ENCODE measurements at regions not wholly inside any gene's neighbourhood (a gene's known extent, or its start where the extent isn't known, plus 50 kb on each side); places are given as distances from the start of the nearest gene placed in this dataset.

DNA sequence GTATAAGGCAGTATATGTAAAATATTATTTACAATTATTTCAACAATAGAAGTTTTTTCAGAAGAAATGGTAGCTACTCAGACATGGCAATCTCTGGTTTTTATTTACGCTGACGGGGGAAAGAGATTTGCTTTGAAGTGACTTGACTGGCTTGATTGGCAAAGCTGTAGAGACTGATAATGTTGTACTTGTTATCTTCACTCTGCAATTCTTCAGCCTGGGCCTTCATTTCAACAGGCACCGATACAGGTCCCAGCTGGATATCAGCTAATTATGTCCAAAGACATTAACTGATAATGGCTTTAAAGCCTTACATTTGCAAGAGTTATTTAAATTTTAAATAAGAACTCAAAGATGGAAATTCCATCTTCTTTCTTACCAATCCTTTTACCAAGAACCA lies 151.4 kb upstream of the HS3ST3A1 start:
- H3K27ac ChIP-seq (ENCODE audit: low read depth, low read length) = no peak overlapping the region

GRCh38 chr17:13753771-13754170 lies 152.0 kb upstream of the HS3ST3A1 start:
- Histone ChIP-seq H3K9ac (ENCODE audit: low read length in 5 of 5) (no peak overlapping the region), H3K4me1 (ENCODE audit: control insufficient read depth in 5 of 5, insufficient read depth in 5 of 5, low read length in 5 of 5) (no peaks in the 10 kb centered on the region), H3K9me3 (ENCODE audit: control insufficient read depth in 5 of 5, low read length in 5 of 5) (no peaks in the 10 kb centered on the region)

More for the DNA sequence above, 151.4 kb upstream of the HS3ST3A1 start:
- Histone ChIP-seq H3K4me1 (ENCODE audit: control insufficient read depth in 5 of 5, insufficient read depth in 5 of 5, low read length in 5 of 5) (no peaks in the 10 kb centered on the region), H3K9me3 (ENCODE audit: control insufficient read depth in 5 of 5, low read length in 5 of 5) (peaks cover 0 to 4% (median 3%) of the 10 kb centered on the region in 5 donors), H3K36me3 (ENCODE audit: control insufficient read depth in 5 of 5, insufficient read depth in 5 of 5, low read length in 5 of 5) (no peaks in the 10 kb centered on the region), H3K27me3 (ENCODE audit: control insufficient read depth in 5 of 5, insufficient read depth in 4 of 5, low read length in 5 of 5) (no peaks in the 10 kb centered on the region), H3K4me3 (ENCODE audit: low read depth in 1 of 5, low read length in 5 of 5) (no peak overlapping the region), H3K9ac (ENCODE audit: low read length in 5 of 5) (no peak overlapping the region)

DNA sequence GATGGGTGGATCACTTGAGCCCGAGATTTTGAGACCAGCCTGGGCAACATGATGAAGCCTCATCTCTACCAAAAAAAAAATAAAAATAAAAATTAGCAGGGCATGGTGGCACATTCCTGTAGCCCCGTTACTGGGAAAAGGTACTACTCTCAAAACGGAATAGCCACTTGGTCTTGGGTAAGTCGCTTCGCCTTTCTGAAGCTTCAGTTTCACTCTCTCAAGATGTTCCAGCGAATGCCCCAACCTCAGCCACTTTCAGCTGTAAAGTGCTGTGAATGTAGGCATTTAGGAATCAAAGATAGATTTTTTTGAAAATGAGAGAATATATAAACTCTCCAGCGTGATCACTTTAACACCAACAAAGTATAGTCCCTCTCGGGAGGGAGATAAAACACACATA lies 154.1 kb upstream of the HS3ST3A1 start:
- H3K27me3 ChIP-seq (ENCODE audit: control insufficient read depth in 5 of 5, insufficient read depth in 4 of 5, low read length in 5 of 5) = no peaks in the 10 kb centered on the region
- H3K4me1 ChIP-seq (ENCODE audit: control insufficient read depth in 5 of 5, insufficient read depth in 5 of 5, low read length in 5 of 5) = no peaks in the 10 kb centered on the region
- no peaks in the 10 kb centered on the region for H3K36me3 ChIP-seq (ENCODE audit: control insufficient read depth in 5 of 5, insufficient read depth in 5 of 5, low read length in 5 of 5)
- H3K9me3 ChIP-seq (ENCODE audit: control insufficient read depth in 5 of 5, low read length in 5 of 5) = no peaks in the 10 kb centered on the region
- H3K9ac ChIP-seq (ENCODE audit: low read length in 5 of 5) = no peak overlapping the region
- H3K4me3 ChIP-seq (ENCODE audit: low read depth in 1 of 5, low read length in 5 of 5) = no peak overlapping the region
- no peak overlapping the region for H3K27ac ChIP-seq (ENCODE audit: low read depth, low read length)

More at GRCh38 chr17:13753771-13754170, 152.0 kb upstream of the HS3ST3A1 start:
- Histone ChIP-seq H3K27me3 (ENCODE audit: control insufficient read depth in 5 of 5, insufficient read depth in 4 of 5, low read length in 5 of 5) (no peaks in the 10 kb centered on the region), H3K27ac (ENCODE audit: low read depth, low read length) (no peak overlapping the region), H3K36me3 (ENCODE audit: control insufficient read depth in 5 of 5, insufficient read depth in 5 of 5, low read length in 5 of 5) (no peaks in the 10 kb centered on the region), H3K4me3 (ENCODE audit: low read depth in 1 of 5, low read length in 5 of 5) (no peak overlapping the region)

DNA sequence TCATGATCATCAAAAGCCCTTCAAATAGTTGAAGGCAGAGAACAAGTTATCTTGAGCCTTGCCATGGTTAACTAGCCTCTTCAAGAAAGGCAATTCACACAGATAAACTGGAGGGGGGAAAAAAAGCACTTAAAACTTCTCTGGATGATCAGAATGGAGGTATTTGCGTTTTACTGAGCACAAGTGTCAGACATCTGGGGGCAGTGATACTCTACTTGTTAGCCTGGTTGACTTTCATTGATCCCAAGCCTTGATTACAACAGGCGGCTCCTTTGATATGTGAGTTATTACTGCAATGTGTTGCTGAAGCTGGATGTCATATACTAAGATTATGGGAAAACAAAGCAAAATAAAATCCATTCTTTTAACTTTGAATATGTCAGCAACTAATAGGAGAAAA lies 155.0 kb upstream of the HS3ST3A1 start:
- Histone ChIP-seq H3K9ac (ENCODE audit: low read length in 5 of 5) (no peak overlapping the region), H3K4me1 (ENCODE audit: control insufficient read depth in 5 of 5, insufficient read depth in 5 of 5, low read length in 5 of 5) (no peaks in the 10 kb centered on the region), H3K4me3 (ENCODE audit: low read depth in 1 of 5, low read length in 5 of 5) (no peak overlapping the region), H3K36me3 (ENCODE audit: control insufficient read depth in 5 of 5, insufficient read depth in 5 of 5, low read length in 5 of 5) (no peaks in the 10 kb centered on the region), H3K9me3 (ENCODE audit: control insufficient read depth in 5 of 5, low read length in 5 of 5) (no peaks in the 10 kb centered on the region), H3K27ac (ENCODE audit: low read depth, low read length) (no peak overlapping the region), H3K27me3 (ENCODE audit: control insufficient read depth in 5 of 5, insufficient read depth in 4 of 5, low read length in 5 of 5) (no peaks in the 10 kb centered on the region)

GRCh38 chr17:13757871-13758270 lies 156.1 kb upstream of the HS3ST3A1 start:
- no peaks in the 10 kb centered on the region for H3K27me3 ChIP-seq (ENCODE audit: control insufficient read depth in 5 of 5, insufficient read depth in 4 of 5, low read length in 5 of 5)
- no peak overlapping the region for H3K27ac ChIP-seq (ENCODE audit: low read depth, low read length)

DNA sequence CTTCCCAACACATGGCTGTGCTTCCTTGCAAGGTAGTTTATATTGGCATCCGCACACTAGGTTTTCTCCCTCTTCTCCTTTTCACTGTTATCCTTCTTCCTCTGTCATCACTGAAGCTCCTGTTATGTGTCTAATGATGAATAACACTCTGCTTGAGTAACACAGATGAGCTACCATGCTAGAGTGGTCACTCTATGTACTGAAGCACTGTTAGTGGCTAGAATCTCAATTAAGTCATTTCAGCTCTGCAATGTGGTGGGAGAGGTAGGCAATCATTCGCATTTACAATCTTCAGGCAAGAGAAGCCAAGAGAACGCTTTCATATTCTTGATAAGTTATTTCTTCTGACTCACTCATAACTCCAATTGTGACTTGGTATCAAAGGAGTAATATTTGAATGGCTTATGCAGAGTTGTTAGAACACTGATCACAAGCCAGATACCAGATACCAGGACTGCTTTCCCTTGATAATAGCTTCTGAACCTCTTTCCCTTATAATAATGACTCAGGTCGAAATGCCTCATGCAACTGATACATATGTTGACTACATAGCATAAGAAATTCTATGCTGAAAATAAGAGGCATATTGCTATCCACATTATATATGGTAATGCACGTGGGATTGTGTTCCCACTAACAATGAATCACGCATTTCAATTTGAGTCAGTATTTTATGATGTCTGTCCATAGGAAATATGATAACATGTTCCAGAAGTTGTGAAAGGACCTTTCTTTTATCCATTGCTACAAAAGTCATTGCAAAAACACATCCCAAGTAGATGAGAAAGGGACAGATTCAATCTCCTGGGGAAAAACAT lies 158.0 kb upstream of the HS3ST3A1 start:
- H3K36me3 ChIP-seq (ENCODE audit: control insufficient read depth in 5 of 5, insufficient read depth in 5 of 5, low read length in 5 of 5) = no peaks in the 10 kb centered on the region
- H3K4me1 ChIP-seq (ENCODE audit: control insufficient read depth in 5 of 5, insufficient read depth in 5 of 5, low read length in 5 of 5) = no peaks in the 10 kb centered on the region
- no peaks in the 10 kb centered on the region for H3K9me3 ChIP-seq (ENCODE audit: control insufficient read depth in 5 of 5, low read length in 5 of 5)
- H3K27me3 ChIP-seq (ENCODE audit: control insufficient read depth in 5 of 5, insufficient read depth in 4 of 5, low read length in 5 of 5) = no peaks in the 10 kb centered on the region
- H3K27ac ChIP-seq (ENCODE audit: low read depth, low read length) = no peak overlapping the region
- no peak overlapping the region for H3K9ac ChIP-seq (ENCODE audit: low read length in 5 of 5)
- no peak overlapping the region for H3K4me3 ChIP-seq (ENCODE audit: low read depth in 1 of 5, low read length in 5 of 5)

More at GRCh38 chr17:13757871-13758270, 156.1 kb upstream of the HS3ST3A1 start:
- Histone ChIP-seq H3K4me3 (ENCODE audit: low read depth in 1 of 5, low read length in 5 of 5) (no peak overlapping the region), H3K36me3 (ENCODE audit: control insufficient read depth in 5 of 5, insufficient read depth in 5 of 5, low read length in 5 of 5) (no peaks in the 10 kb centered on the region), H3K9me3 (ENCODE audit: control insufficient read depth in 5 of 5, low read length in 5 of 5) (no peaks in the 10 kb centered on the region), H3K9ac (ENCODE audit: low read length in 5 of 5) (no peak overlapping the region), H3K4me1 (ENCODE audit: control insufficient read depth in 5 of 5, insufficient read depth in 5 of 5, low read length in 5 of 5) (no peaks in the 10 kb centered on the region)

- H3K27ac ChIP-seq (ENCODE audit: low read depth, low read length) = no peak overlapping the region
- no peaks in the 10 kb centered on the region for H3K4me1 ChIP-seq (ENCODE audit: control insufficient read depth in 5 of 5, insufficient read depth in 5 of 5, low read length in 5 of 5)
- no peak overlapping the region for H3K9ac ChIP-seq (ENCODE audit: low read length in 5 of 5)
- H3K36me3 ChIP-seq (ENCODE audit: control insufficient read depth in 5 of 5, insufficient read depth in 5 of 5, low read length in 5 of 5) = no peaks in the 10 kb centered on the region
- no peak overlapping the region for H3K4me3 ChIP-seq (ENCODE audit: low read depth in 1 of 5, low read length in 5 of 5)
- no peaks in the 10 kb centered on the region for H3K9me3 ChIP-seq (ENCODE audit: control insufficient read depth in 5 of 5, low read length in 5 of 5)
- H3K27me3 ChIP-seq (ENCODE audit: control insufficient read depth in 5 of 5, insufficient read depth in 4 of 5, low read length in 5 of 5) = no peaks in the 10 kb centered on the region
Observed at GRCh38 chr17:13761038-13761603, 159.4 kb upstream of the HS3ST3A1 start.

GRCh38 chr17:13765701-13766100 lies 164.0 kb upstream of the HS3ST3A1 start:
- Histone ChIP-seq H3K9ac (ENCODE audit: low read length in 5 of 5) (no peak overlapping the region), H3K4me3 (ENCODE audit: low read depth in 1 of 5, low read length in 5 of 5) (no peak overlapping the region), H3K36me3 (ENCODE audit: control insufficient read depth in 5 of 5, insufficient read depth in 5 of 5, low read length in 5 of 5) (no peaks in the 10 kb centered on the region), H3K27me3 (ENCODE audit: control insufficient read depth in 5 of 5, insufficient read depth in 4 of 5, low read length in 5 of 5) (no peaks in the 10 kb centered on the region), H3K27ac (ENCODE audit: low read depth, low read length) (no peak overlapping the region), H3K4me1 (ENCODE audit: control insufficient read depth in 5 of 5, insufficient read depth in 5 of 5, low read length in 5 of 5) (no peaks in the 10 kb centered on the region), H3K9me3 (ENCODE audit: control insufficient read depth in 5 of 5, low read length in 5 of 5) (peaks cover 4 to 14% (median 13%) of the 10 kb centered on the region in 5 donors)

- H3K9me3 ChIP-seq (ENCODE audit: control insufficient read depth in 5 of 5, low read length in 5 of 5) = peaks cover 9 to 25% (median 19%) of the 10 kb centered on the region in 5 donors
- H3K4me1 ChIP-seq (ENCODE audit: control insufficient read depth in 5 of 5, insufficient read depth in 5 of 5, low read length in 5 of 5) = no peaks in the 10 kb centered on the region
- no peak overlapping the region for H3K27ac ChIP-seq (ENCODE audit: low read depth, low read length)
- no peaks in the 10 kb centered on the region for H3K36me3 ChIP-seq (ENCODE audit: control insufficient read depth in 5 of 5, insufficient read depth in 5 of 5, low read length in 5 of 5)
- H3K4me3 ChIP-seq (ENCODE audit: low read depth in 1 of 5, low read length in 5 of 5) = no peak overlapping the region
- H3K9ac ChIP-seq (ENCODE audit: low read length in 5 of 5) = no peak overlapping the region
- H3K27me3 ChIP-seq (ENCODE audit: control insufficient read depth in 5 of 5, insufficient read depth in 4 of 5, low read length in 5 of 5) = no peaks in the 10 kb centered on the region
Observed at GRCh38 chr17:13770702-13771101, 169.0 kb upstream of the HS3ST3A1 start.

DNA sequence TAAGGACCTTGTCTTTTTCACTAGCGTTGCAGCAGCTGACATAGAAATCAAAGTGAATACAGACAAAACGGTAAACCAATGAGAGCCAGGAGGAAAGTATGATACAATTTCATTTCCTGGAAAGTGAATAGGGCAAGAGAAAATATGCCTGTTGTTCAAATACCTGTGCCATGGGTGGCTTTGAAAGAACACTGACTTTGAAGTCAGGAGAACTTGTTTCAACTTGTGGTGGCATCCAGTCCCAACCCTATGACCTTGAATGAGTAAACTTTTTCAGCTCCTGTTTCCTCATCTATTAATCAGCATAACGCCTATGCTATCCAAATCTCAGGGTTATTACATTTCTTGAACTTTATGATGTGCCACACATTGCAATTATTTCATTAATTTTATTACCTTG lies 173.7 kb upstream of the HS3ST3A1 start:
- Histone ChIP-seq H3K27me3 (ENCODE audit: control insufficient read depth in 5 of 5, insufficient read depth in 4 of 5, low read length in 5 of 5) (no peaks in the 10 kb centered on the region), H3K9me3 (ENCODE audit: control insufficient read depth in 5 of 5, low read length in 5 of 5) (peaks cover 3 to 17% (median 13%) of the 10 kb centered on the region in 5 donors), H3K27ac (ENCODE audit: low read depth, low read length) (no peak overlapping the region), H3K36me3 (ENCODE audit: control insufficient read depth in 5 of 5, insufficient read depth in 5 of 5, low read length in 5 of 5) (no peaks in the 10 kb centered on the region), H3K9ac (ENCODE audit: low read length in 5 of 5) (no peak overlapping the region), H3K4me3 (ENCODE audit: low read depth in 1 of 5, low read length in 5 of 5) (no peak overlapping the region), H3K4me1 (ENCODE audit: control insufficient read depth in 5 of 5, insufficient read depth in 5 of 5, low read length in 5 of 5) (no peaks in the 10 kb centered on the region)
